PFSK-1 (cell line): ENCODE measurements at regions not wholly inside any gene's neighbourhood (a gene's known extent, or its start where the extent isn't known, plus 50 kb on each side); places are given as distances from the start of the nearest gene placed in this dataset.

Experiments used
- POLR2AphosphoS5 ChIP-seq: IDR thresholded peaks from 2 replicates; pipeline ENCODE4 v1.6.1; 2012; ENCODE audit warnings: low read depth, mild to moderate bottlenecking, control low read depth, low read length, moderate library complexity
- TAF1 ChIP-seq: IDR thresholded peaks from 2 replicates; pipeline ENCODE4 v1.6.1; 2012; ENCODE audit warnings: low read length, control low read depth, borderline replicate concordance; ENCODE audit not compliant: insufficient read depth

DNA sequence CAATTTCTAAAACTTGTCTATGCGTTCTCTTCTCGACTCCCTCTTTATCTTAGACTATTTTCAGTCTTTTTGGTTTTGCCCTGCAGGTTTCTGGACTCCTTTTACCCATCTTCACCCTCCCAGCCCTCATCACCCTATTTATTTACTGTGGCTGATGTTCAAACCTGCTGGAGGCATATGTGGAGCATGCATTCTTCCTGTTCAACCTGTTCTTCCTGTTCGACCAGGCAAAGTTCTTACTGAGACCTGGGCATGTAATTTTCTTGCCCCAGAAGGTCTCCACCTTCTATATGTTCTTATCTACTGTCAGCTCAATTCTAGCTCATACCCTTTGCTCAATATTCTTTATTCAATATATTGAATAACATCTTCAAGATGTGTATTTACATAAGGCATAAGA lies 69.4 kb upstream of the AGA start:
- TF ChIP-seq TAF1: no peak
- TF ChIP-seq POLR2AphosphoS5: no peak
